ENCODE measurements at regions not wholly inside any gene's neighbourhood (a gene's known extent, or its start where the extent isn't known, plus 50 kb on each side); places are given as distances from the start of the nearest gene placed in this dataset.
"Not testable (repeated sequence)": the region's sequence is repeated elsewhere in the genome, so short reads cannot be mapped to it uniquely, and the experiment has no call there.

DNA sequence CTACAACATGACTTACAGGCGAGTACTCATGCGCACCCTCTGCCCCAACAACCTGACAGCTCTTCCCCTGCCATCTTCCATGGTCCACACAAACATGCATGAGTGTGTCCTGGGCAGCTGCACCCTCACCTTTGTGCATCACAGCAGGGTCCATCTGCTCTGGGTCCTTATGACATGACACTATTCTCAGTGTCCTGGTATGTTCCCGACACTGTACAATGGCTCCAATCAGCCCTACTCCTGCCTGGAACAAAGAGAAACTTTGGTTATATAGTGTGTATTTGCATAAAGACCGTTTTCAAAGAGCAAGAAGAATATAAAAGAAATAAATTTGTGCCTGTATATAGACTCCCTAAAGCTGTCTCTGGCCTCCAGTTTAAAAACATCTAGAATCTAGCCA lies 1679.2 kb downstream of the SPATA31A7 start:
- ATAC-seq (replicated peaks; ENCODE audit: extremely low read depth, poor library complexity, severe bottlenecking); H3K4me3 Mint-ChIP-seq; H3K9me3 Mint-ChIP-seq; H3K4me1 Mint-ChIP-seq; DNase-seq (ENCODE audit: low spot score in 2 of 2); H3K36me3 Mint-ChIP-seq (ENCODE audit: insufficient read depth); H3K27ac Mint-ChIP-seq (ENCODE audit: low read depth): not testable (repeated sequence)
- peaks cover 60% of the 10 kb centered on the region for H3K27me3 Mint-ChIP-seq

GRCh38 chr9:62871765-62872164 lies 1681.9 kb downstream of the SPATA31A7 start:
- not testable (repeated sequence) for H3K9me3 Mint-ChIP-seq; ATAC-seq (replicated peaks; ENCODE audit: extremely low read depth, poor library complexity, severe bottlenecking); H3K4me3 Mint-ChIP-seq; H3K36me3 Mint-ChIP-seq (ENCODE audit: insufficient read depth); H3K27ac Mint-ChIP-seq (ENCODE audit: low read depth); H3K4me1 Mint-ChIP-seq; DNase-seq (ENCODE audit: low spot score in 2 of 2)
- peaks cover 56% of the 10 kb centered on the region for H3K27me3 Mint-ChIP-seq

DNA sequence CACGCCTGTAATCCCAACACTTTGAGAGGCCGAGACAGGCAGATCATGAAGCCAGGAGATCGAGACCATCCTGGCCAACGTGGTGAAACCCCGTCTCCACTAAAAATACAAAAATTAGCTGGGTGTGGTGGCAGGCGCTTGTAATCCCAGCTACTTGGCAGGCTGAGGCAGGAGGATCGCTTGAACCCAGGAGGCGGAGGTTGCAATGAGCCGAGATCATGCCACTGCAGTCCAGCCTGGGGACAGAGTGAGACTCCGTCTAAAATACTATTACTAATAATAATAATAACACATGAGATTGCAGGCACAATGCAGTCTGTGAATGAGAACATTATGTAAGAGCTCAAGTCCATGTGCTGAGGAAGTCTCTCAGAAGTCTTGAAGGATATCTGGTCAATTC lies 1684.4 kb downstream of the SPATA31A7 start:
- not testable (repeated sequence) for H3K27ac Mint-ChIP-seq (ENCODE audit: low read depth); H3K9me3 Mint-ChIP-seq; H3K4me3 Mint-ChIP-seq; ATAC-seq (replicated peaks; ENCODE audit: extremely low read depth, poor library complexity, severe bottlenecking); H3K4me1 Mint-ChIP-seq; H3K36me3 Mint-ChIP-seq (ENCODE audit: insufficient read depth); DNase-seq (ENCODE audit: low spot score in 2 of 2)
- H3K27me3 Mint-ChIP-seq: peaks cover 59% of the 10 kb centered on the region

DNA sequence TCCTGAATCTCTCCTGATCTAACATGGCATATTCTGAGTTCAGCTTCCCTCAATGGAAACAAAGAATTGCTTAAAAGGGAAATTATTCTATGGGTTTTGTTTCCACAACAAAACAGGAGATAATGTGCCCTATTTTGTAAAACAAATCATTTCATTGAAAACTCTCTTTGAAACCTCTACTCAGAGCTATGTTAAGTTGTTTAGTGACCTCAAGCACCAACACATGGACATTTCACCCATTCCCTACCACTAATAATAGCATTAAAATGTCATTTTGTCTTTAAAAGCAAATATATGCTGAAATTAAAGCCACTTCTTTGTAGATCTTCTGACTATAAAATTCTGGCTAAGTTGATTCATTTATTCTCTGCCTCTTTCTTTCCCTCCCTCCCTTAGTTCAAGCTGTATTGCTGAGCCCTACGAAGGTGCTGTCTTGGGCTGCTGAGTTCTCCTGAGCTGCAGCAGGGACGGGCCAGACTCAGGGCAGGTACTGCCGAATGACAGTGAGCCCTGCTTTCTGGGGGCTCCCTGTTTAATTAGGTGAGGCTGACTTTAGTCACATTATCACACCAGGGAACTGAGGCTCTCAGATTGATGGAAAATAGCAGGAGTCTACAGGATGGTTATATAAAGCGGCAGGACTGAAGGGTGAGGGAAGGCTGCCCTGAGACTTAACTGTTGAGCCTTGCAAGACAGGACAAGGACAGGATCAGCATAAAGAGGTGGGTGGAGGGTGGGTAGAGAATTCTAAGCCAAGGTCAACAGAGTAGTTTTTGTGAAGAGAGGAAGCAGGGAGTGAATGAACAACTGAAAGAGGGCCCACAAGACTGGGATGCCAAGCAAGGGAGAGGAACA lies 1685.1 kb downstream of the SPATA31A7 start:
- not testable (repeated sequence) for H3K9me3 Mint-ChIP-seq; H3K27ac Mint-ChIP-seq (ENCODE audit: low read depth); H3K36me3 Mint-ChIP-seq (ENCODE audit: insufficient read depth); H3K4me3 Mint-ChIP-seq; H3K4me1 Mint-ChIP-seq; DNase-seq (ENCODE audit: low spot score in 2 of 2); ATAC-seq (replicated peaks; ENCODE audit: extremely low read depth, poor library complexity, severe bottlenecking)
- H3K27me3 Mint-ChIP-seq: peaks cover 63% of the 10 kb centered on the region

DNA sequence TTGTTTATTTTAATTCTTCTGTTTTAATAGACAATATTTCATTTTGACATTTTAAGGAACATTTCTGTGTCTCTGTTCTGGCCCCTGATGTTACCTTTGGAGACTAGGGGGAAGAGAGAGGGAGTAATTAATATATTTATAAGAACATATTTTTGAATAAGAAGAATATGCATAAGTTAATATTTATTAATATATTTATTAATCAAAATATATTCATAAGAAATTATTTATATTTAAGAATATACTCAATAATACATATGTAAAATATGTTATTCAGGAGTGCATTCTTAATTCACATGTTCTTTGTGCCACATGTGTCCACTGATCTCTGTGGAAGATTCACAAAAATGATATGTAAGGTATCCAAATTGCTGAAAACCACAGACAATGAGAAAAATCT lies 1687.7 kb downstream of the SPATA31A7 start:
- peaks cover 71% of the 10 kb centered on the region for H3K27me3 Mint-ChIP-seq
- DNase-seq (ENCODE audit: low spot score in 2 of 2); H3K4me3 Mint-ChIP-seq; H3K9me3 Mint-ChIP-seq; H3K36me3 Mint-ChIP-seq (ENCODE audit: insufficient read depth); ATAC-seq (replicated peaks; ENCODE audit: extremely low read depth, poor library complexity, severe bottlenecking); H3K4me1 Mint-ChIP-seq; H3K27ac Mint-ChIP-seq (ENCODE audit: low read depth): not testable (repeated sequence)

- H3K36me3 Mint-ChIP-seq (ENCODE audit: insufficient read depth); H3K27ac Mint-ChIP-seq (ENCODE audit: low read depth); H3K4me3 Mint-ChIP-seq; H3K9me3 Mint-ChIP-seq; DNase-seq (ENCODE audit: low spot score in 2 of 2); H3K4me1 Mint-ChIP-seq; ATAC-seq (replicated peaks; ENCODE audit: extremely low read depth, poor library complexity, severe bottlenecking): not testable (repeated sequence)
- peaks cover 75% of the 10 kb centered on the region for H3K27me3 Mint-ChIP-seq
Observed at GRCh38 chr9:62877987-62878386, 1688.2 kb downstream of the SPATA31A7 start.

GRCh38 chr9:62880453-62880852 lies 1690.6 kb downstream of the SPATA31A7 start:
- DNase-seq (ENCODE audit: low spot score in 2 of 2); H3K27ac Mint-ChIP-seq (ENCODE audit: low read depth); H3K36me3 Mint-ChIP-seq (ENCODE audit: insufficient read depth); ATAC-seq (replicated peaks; ENCODE audit: extremely low read depth, poor library complexity, severe bottlenecking); H3K9me3 Mint-ChIP-seq; H3K4me3 Mint-ChIP-seq; H3K4me1 Mint-ChIP-seq: not testable (repeated sequence)
- H3K27me3 Mint-ChIP-seq: peaks cover 62% of the 10 kb centered on the region

DNA sequence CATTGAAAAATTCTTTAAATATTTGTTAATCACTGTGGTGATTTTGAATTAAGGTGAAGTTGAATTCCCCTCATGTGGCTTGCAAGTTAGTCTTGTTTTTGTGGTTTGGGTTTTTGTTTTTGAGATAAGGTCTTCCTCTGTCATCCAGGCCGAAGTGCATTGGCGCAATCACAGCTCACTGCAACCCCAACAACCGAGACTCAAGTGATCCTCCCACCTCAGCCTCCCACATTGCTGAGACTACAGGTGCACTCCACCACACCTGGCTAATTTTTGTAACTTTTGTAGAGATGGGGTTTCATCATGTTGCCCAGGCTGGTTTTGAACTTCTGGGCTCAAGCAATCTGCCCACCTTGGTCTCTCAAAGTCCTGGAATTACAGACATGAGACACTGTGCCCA lies 1691.1 kb downstream of the SPATA31A7 start:
- H3K27me3 Mint-ChIP-seq: peaks cover 60% of the 10 kb centered on the region
- H3K9me3 Mint-ChIP-seq; H3K4me3 Mint-ChIP-seq; DNase-seq (ENCODE audit: low spot score in 2 of 2); H3K36me3 Mint-ChIP-seq (ENCODE audit: insufficient read depth); H3K27ac Mint-ChIP-seq (ENCODE audit: low read depth); ATAC-seq (replicated peaks; ENCODE audit: extremely low read depth, poor library complexity, severe bottlenecking); H3K4me1 Mint-ChIP-seq: not testable (repeated sequence)

DNA sequence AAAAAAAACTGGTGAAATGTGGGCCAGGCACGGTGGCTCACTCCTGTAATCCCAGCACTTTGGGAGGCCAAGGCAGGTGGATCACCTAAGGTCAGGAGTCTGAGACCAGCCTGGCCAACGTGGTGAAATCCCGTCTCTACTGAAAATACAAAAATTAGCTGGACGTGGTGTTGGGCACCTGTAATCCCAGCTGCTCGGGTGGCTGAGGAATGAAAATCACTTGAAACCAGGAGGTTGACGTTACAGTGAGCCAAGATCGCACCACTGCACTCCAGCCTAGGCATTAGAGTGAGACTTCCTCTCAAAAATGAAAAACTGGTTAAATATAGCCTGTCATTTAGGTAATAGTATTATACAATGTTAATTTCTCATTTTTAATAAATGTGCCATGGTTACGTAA lies 1692.0 kb downstream of the SPATA31A7 start:
- H3K36me3 Mint-ChIP-seq (ENCODE audit: insufficient read depth); DNase-seq (ENCODE audit: low spot score in 2 of 2); ATAC-seq (replicated peaks; ENCODE audit: extremely low read depth, poor library complexity, severe bottlenecking); H3K4me3 Mint-ChIP-seq; H3K4me1 Mint-ChIP-seq; H3K9me3 Mint-ChIP-seq; H3K27ac Mint-ChIP-seq (ENCODE audit: low read depth): not testable (repeated sequence)
- peaks cover 52% of the 10 kb centered on the region for H3K27me3 Mint-ChIP-seq

DNA sequence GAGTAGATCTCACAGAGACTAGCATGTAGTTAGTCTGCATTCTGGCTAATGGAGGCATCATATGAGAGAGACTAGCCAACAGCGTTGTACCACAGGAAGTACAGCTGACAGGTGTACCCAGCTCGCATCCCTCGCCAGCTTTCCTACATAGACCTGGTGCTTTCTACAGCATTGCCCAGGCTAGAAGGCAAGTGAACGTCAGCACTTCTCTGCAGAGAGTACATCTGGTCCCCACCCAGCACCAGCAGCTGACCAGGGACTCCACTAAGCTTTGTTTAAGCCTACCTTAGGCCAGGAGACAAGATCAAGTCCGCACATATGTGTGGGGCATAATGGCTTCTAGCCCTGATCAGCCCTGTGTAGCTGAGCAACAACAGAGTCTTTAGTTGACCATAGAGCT lies 1692.9 kb downstream of the SPATA31A7 start:
- not testable (repeated sequence) for H3K9me3 Mint-ChIP-seq; H3K27ac Mint-ChIP-seq (ENCODE audit: low read depth); H3K4me3 Mint-ChIP-seq; H3K4me1 Mint-ChIP-seq; H3K36me3 Mint-ChIP-seq (ENCODE audit: insufficient read depth); DNase-seq (ENCODE audit: low spot score in 2 of 2); ATAC-seq (replicated peaks; ENCODE audit: extremely low read depth, poor library complexity, severe bottlenecking)
- peaks cover 48% of the 10 kb centered on the region for H3K27me3 Mint-ChIP-seq

GRCh38 chr9:62896692-62897091 lies 1706.9 kb downstream of the SPATA31A7 start:
- H3K27me3 Mint-ChIP-seq; H3K9me3 Mint-ChIP-seq; H3K4me3 Mint-ChIP-seq; H3K4me1 Mint-ChIP-seq; H3K36me3 Mint-ChIP-seq (ENCODE audit: insufficient read depth); ATAC-seq (replicated peaks; ENCODE audit: extremely low read depth, poor library complexity, severe bottlenecking); H3K27ac Mint-ChIP-seq (ENCODE audit: low read depth); DNase-seq (ENCODE audit: low spot score in 2 of 2): not testable (repeated sequence)

GRCh38 chr9:62897411-62898225 lies 1707.8 kb downstream of the SPATA31A7 start:
- H3K4me1 Mint-ChIP-seq; H3K27me3 Mint-ChIP-seq; H3K9me3 Mint-ChIP-seq; H3K36me3 Mint-ChIP-seq (ENCODE audit: insufficient read depth); H3K27ac Mint-ChIP-seq (ENCODE audit: low read depth): not testable (repeated sequence)
- DNase-seq (ENCODE audit: low spot score in 2 of 2): peak; percentile 48 to 56
- peak overlapping the region; percentile 69 for H3K4me3 Mint-ChIP-seq
- ATAC-seq (replicated peaks; ENCODE audit: extremely low read depth, poor library complexity, severe bottlenecking): peak; percentile 36

- H3K27ac Mint-ChIP-seq (ENCODE audit: low read depth); H3K4me3 Mint-ChIP-seq; ATAC-seq (replicated peaks; ENCODE audit: extremely low read depth, poor library complexity, severe bottlenecking); H3K4me1 Mint-ChIP-seq; H3K9me3 Mint-ChIP-seq; H3K27me3 Mint-ChIP-seq; DNase-seq (ENCODE audit: low spot score in 2 of 2); H3K36me3 Mint-ChIP-seq (ENCODE audit: insufficient read depth): not testable (repeated sequence)
Observed at GRCh38 chr9:62899666-62900065, 1709.8 kb downstream of the SPATA31A7 start.
